Small intestine (tissue), 7 donors: ENCODE measurements at regions not wholly inside any gene's neighbourhood (a gene's known extent, or its start where the extent isn't known, plus 50 kb on each side); places are given as distances from the start of the nearest gene placed in this dataset.

Experiments used
- DNase-seq, 2 donors: peaks; one replicate each; pipeline versions ENCODE4 v3.0.0 to v3.0.0-alpha.2; 2013
- FAIRE-seq: peaks from 2 replicates; lab custom pipeline; 2012; peaks lifted over from hg19 to GRCh38; lab: Jason Lieb, UNC
- H3K27ac ChIP-seq, 3 donors: one replicate each; pipeline ENCODE4 v1.5.1; 2013; ENCODE audit warnings: low read length in 2 of 3, mild to moderate bottlenecking in 2 of 3, control low read depth in 1 of 3, inconsistent platforms in 1 of 3, low read depth in 1 of 3, moderate library complexity in 1 of 3
- H3K27me3 ChIP-seq, 3 donors: one replicate each; pipeline ENCODE4 v1.6.1; 2013; ENCODE audit warnings: low read length in 3 of 3, inconsistent platforms in 1 of 3; ENCODE audit not compliant: control insufficient read depth in 3 of 3, insufficient read depth in 3 of 3
- H3K36me3 ChIP-seq, 3 donors: one replicate each; pipeline ENCODE4 v1.6.1; 2013; ENCODE audit warnings: low read length in 3 of 3, inconsistent platforms in 1 of 3, low read depth in 1 of 3, mild to moderate bottlenecking in 1 of 3, moderate library complexity in 1 of 3; ENCODE audit not compliant: control insufficient read depth in 3 of 3, insufficient read depth in 2 of 3
- H3K4me1 ChIP-seq, 3 donors: one replicate each; pipeline ENCODE4 v1.6.1; 2013; ENCODE audit warnings: low read length in 2 of 3, inconsistent platforms in 1 of 3, low read depth in 1 of 3, mild to moderate bottlenecking in 1 of 3, moderate library complexity in 1 of 3; ENCODE audit not compliant: control insufficient read depth in 3 of 3, insufficient read depth in 2 of 3
- H3K4me3 ChIP-seq, 3 donors: one replicate each; pipeline ENCODE4 v1.5.1; 2013; ENCODE audit warnings: low read length in 3 of 3, control low read depth in 1 of 3, inconsistent platforms in 1 of 3, low read depth in 1 of 3, mild to moderate bottlenecking in 1 of 3, moderate library complexity in 1 of 3
- H3K9me3 ChIP-seq, 2 donors: one replicate each; pipeline ENCODE4 v1.6.1; 2013; ENCODE audit warnings: low read depth in 1 of 2, low read length in 1 of 2; ENCODE audit not compliant: control insufficient read depth in 2 of 2, insufficient read depth in 1 of 2
- WGBS, 3 donors: extraction: QIAGEN DNeasy Blood & Tissue Kit; methylation state at CpG; one replicate each; pipeline ENCODE4 v1.1.7; 2013; 5-methylcytosine and 5-hydroxymethylcytosine counted together
- donor health status: healthy with polysubstance abuse.
- donor health status: control.
- donor health status: control.
- donor health status: Bipolar disorder and iron deficiency.
- donor health status: healthy.

GRCh38 chr4:155494037-155494718 is 117.4 kb upstream of the MAP9 start:
- no peak overlapping the region for H3K4me3 ChIP-seq
- H3K4me1 ChIP-seq = no peaks in the 10 kb centered on the region
- no peaks in the 10 kb centered on the region for H3K9me3 ChIP-seq
- no peak overlapping the region for H3K27ac ChIP-seq
- H3K36me3 ChIP-seq = no peaks in the 10 kb centered on the region
- FAIRE-seq (no peak), DNase-seq (no peak)
- H3K27me3 ChIP-seq = peaks cover 0 to 2% (median 0%) of the 10 kb centered on the region in 3 donors
- 69 to 75% (median 74%) methylated on average over 6 of the region's 6 CpGs for WGBS, 3 donors

GRCh38 chr4:155491336-155492120 is 114.8 kb upstream of the MAP9 start:
- no peaks in the 10 kb centered on the region for H3K36me3 ChIP-seq
- WGBS, 3 donors = 74 to 90% (median 77%) methylated on average over 4 of the region's 4 CpGs
- H3K27ac ChIP-seq = no peak overlapping the region
- FAIRE-seq = no peak
- no peak for DNase-seq
- no peak overlapping the region for H3K4me3 ChIP-seq
- no peaks in the 10 kb centered on the region for H3K4me1 ChIP-seq
- no peaks in the 10 kb centered on the region for H3K9me3 ChIP-seq
- no peaks in the 10 kb centered on the region for H3K27me3 ChIP-seq

GRCh38 chr4:155489271-155489670 is 112.5 kb upstream of the MAP9 start:
- H3K4me3 ChIP-seq = no peak overlapping the region
- WGBS, 3 donors = 80 to 90% (median 87%) methylated on average over 3 of the region's 3 CpGs
- H3K9me3 ChIP-seq = no peaks in the 10 kb centered on the region
- no peaks in the 10 kb centered on the region for H3K36me3 ChIP-seq
- no peaks in the 10 kb centered on the region for H3K4me1 ChIP-seq
- FAIRE-seq (no peak), DNase-seq (no peak)
- H3K27ac ChIP-seq = no peak overlapping the region
- H3K27me3 ChIP-seq = no peaks in the 10 kb centered on the region

GRCh38 chr4:155488691-155489090 is 111.9 kb upstream of the MAP9 start:
- no peak overlapping the region for H3K27ac ChIP-seq
- H3K4me1 ChIP-seq = no peaks in the 10 kb centered on the region
- FAIRE-seq (no peak), DNase-seq (no peak)
- no peak overlapping the region for H3K4me3 ChIP-seq
- 74 to 78% (median 78%) methylated on average over 2 of the region's 2 CpGs for WGBS, 3 donors
- H3K27me3 ChIP-seq = no peaks in the 10 kb centered on the region
- H3K36me3 ChIP-seq = no peaks in the 10 kb centered on the region
- no peaks in the 10 kb centered on the region for H3K9me3 ChIP-seq

- no peak for FAIRE-seq
- no peak overlapping the region for H3K27ac ChIP-seq
- no peaks in the 10 kb centered on the region for H3K4me1 ChIP-seq
- no peaks in the 10 kb centered on the region for H3K36me3 ChIP-seq
- DNase-seq = no peak
- H3K4me3 ChIP-seq = no peak overlapping the region
- H3K9me3 ChIP-seq = no peaks in the 10 kb centered on the region
- no peaks in the 10 kb centered on the region for H3K27me3 ChIP-seq
Observed at GRCh38 chr4:155487210-155487609, 110.4 kb upstream of the MAP9 start.

- Histone ChIP-seq H3K4me3 (no peak overlapping the region), H3K4me1 (no peaks in the 10 kb centered on the region), H3K27ac (no peak overlapping the region), H3K27me3 (no peaks in the 10 kb centered on the region), H3K9me3 (no peaks in the 10 kb centered on the region), H3K36me3 (no peaks in the 10 kb centered on the region)
- no peak for DNase-seq
- FAIRE-seq = no peak
- 91 to 94% (median 92%) methylated on average over 4 of the region's 4 CpGs for WGBS, 3 donors
Observed at GRCh38 chr4:155481150-155481549, 104.4 kb upstream of the MAP9 start.

- no peaks in the 10 kb centered on the region for H3K36me3 ChIP-seq
- 86 to 100% (median 96%) methylated on average over 1 of the region's 1 CpG for WGBS, 3 donors
- no peaks in the 10 kb centered on the region for H3K27me3 ChIP-seq
- H3K4me1 ChIP-seq = no peaks in the 10 kb centered on the region
- FAIRE-seq (no peak), DNase-seq (no peak)
- no peaks in the 10 kb centered on the region for H3K9me3 ChIP-seq
- H3K27ac ChIP-seq = no peak overlapping the region
- no peak overlapping the region for H3K4me3 ChIP-seq
Observed at GRCh38 chr4:155479835-155480234, 103.1 kb upstream of the MAP9 start.

GRCh38 chr4:155478336-155478835 is 101.6 kb upstream of the MAP9 start:
- Histone ChIP-seq H3K36me3 (no peaks in the 10 kb centered on the region), H3K27ac (no peak overlapping the region), H3K27me3 (no peaks in the 10 kb centered on the region), H3K9me3 (no peaks in the 10 kb centered on the region), H3K4me3 (no peak overlapping the region), H3K4me1 (no peaks in the 10 kb centered on the region)
- 31 to 59% (median 37%) methylated on average over 3 of the region's 3 CpGs for WGBS, 3 donors
- DNase-seq (no peak), FAIRE-seq (no peak)
